GM12891 (cell line): ENCODE measurements at regions not wholly inside any gene's neighbourhood (a gene's known extent, or its start where the extent isn't known, plus 50 kb on each side); places are given as distances from the start of the nearest gene placed in this dataset.

Source experiments
- DNase-seq: peaks from one replicate; pipeline ENCODE4 v3.0.0; 2011; ENCODE audit warnings: low spot score; ENCODE audit not compliant: insufficient read length
- FAIRE-seq: peaks from 2 replicates; lab custom pipeline; 2011; peaks lifted over from hg19 to GRCh38; lab: Jason Lieb, UNC
- PAX5 ChIP-seq: IDR thresholded peaks from 2 replicates; pipeline ENCODE4 v1.6.1; 2011; ENCODE audit warnings: low read length, moderate library complexity, mild to moderate bottlenecking; ENCODE audit not compliant: insufficient read depth, severe bottlenecking
- POLR2A ChIP-seq: IDR thresholded peaks from 2 replicates; pipeline ENCODE4 v1.6.1; 2011; ENCODE audit warnings: low read depth, low read length, control low read depth
- POLR2AphosphoS5 ChIP-seq: IDR thresholded peaks from 2 replicates; pipeline ENCODE4 v1.6.1; 2011; ENCODE audit warnings: low read depth, low read length, control low read depth
- POU2F2 ChIP-seq: IDR thresholded peaks from 2 replicates; pipeline ENCODE4 v1.6.1; 2011; ENCODE audit warnings: low read depth, mild to moderate bottlenecking, control low read depth, low read length, moderate library complexity
- SPI1 ChIP-seq: IDR thresholded peaks from 2 replicates; pipeline ENCODE4 v1.6.1; 2011; ENCODE audit warnings: low read depth, low read length, control low read depth
- TAF1 ChIP-seq: IDR thresholded peaks from 2 replicates; pipeline ENCODE4 v1.6.1; 2011; ENCODE audit warnings: low read depth, low read length, control low read depth

DNA sequence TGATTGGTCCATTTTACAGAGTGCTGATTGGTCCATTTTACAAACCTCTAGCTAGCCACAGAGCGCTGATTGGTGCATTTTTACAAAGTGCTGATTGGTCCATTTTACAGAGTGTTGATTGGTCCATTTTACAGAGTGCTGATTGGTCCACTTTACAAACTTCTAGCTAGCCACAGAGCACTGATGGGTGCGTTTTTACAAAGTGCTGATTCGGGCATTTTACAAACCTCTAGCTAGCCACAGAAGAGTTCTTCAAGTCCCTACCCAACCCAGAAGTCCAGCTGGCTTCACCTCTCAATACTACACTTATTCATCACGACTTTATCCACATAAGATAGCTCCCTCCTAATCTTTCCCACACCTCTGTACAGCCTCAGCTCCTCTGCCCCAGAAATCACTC, 899.8 kb downstream of the TUSC7 start:
- DNase-seq = no peak
- TF ChIP-seq TAF1 = no peak
- no peak for TF ChIP-seq POLR2A
- no peak for TF ChIP-seq PAX5
- TF ChIP-seq SPI1 = no peak
- no peak for TF ChIP-seq POU2F2
- TF ChIP-seq POLR2AphosphoS5 = no peak
- FAIRE-seq = no peak

DNA sequence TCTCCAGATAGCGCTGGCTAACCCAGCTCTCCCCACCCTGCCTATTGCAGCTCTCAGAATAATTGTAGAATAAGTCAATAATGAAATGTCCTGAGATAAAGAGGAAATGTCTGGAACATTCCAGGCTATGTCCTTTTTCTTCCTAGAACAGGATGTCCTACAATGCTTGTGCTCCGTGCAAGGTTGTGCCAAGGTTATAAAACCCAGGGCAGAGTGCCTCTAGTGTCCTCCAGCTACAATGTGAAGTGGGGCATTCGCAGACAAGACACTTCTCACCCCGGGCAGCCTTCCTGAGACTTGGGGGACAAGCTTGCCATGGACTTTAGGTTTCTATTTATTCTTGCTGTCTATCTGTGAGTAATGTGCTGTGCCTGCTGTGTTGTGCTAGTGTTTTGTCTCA, 900.6 kb downstream of the TUSC7 start:
- DNase-seq (no peak), FAIRE-seq (no peak)
- no peak for TF ChIP-seq POLR2A
- no peak for TF ChIP-seq POLR2AphosphoS5
- TF ChIP-seq PAX5 = no peak
- no peak for TF ChIP-seq POU2F2
- no peak for TF ChIP-seq SPI1
- TF ChIP-seq TAF1 = no peak

DNA sequence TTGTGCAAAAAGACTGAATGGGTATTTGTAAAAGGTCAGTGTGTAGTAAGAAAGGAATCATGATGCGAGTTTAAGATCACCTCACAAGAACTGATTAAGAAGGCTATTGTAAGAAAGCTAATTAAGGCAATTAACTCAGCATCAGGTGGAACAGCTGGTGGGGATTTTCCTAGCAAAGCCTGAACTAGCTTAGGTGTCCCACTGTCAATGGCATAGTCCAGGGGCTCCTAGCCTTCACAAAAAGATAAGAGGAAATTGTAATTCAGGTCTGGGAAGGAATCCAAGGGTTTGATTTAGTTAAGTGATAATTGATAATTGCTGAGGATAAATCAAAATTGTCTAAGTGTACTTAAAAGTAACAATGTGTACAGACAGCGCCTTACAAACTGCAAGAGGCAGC, 901.6 kb downstream of the TUSC7 start:
- no peak for TF ChIP-seq SPI1
- no peak for TF ChIP-seq PAX5
- TF ChIP-seq POU2F2 = no peak
- no peak for TF ChIP-seq TAF1
- TF ChIP-seq POLR2A = no peak
- no peak for TF ChIP-seq POLR2AphosphoS5
- DNase-seq = no peak
- no peak for FAIRE-seq

DNA sequence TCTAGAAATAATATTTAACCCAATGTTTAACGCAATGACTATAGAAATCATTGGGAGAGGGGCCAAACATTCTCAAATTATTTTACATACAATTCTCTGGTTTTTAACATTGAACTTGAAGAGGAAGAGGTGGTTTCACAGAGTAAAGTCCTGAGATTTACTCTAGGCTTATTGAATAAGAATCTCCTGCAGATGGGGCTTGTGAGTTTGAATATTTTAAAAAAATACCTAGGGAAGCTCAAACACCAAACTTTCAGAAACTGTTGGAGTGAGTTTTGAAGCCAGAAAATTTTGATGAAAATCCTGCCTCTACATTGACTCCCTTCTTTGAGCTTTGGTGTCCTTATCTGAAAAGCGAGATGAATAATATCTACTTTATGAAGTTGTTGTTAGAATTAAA, 906.6 kb downstream of the TUSC7 start:
- FAIRE-seq = no peak
- TF ChIP-seq PAX5 (no peak), POLR2AphosphoS5 (no peak), POU2F2 (no peak), TAF1 (no peak), POLR2A (no peak), SPI1 (no peak)
- no peak for DNase-seq

DNA sequence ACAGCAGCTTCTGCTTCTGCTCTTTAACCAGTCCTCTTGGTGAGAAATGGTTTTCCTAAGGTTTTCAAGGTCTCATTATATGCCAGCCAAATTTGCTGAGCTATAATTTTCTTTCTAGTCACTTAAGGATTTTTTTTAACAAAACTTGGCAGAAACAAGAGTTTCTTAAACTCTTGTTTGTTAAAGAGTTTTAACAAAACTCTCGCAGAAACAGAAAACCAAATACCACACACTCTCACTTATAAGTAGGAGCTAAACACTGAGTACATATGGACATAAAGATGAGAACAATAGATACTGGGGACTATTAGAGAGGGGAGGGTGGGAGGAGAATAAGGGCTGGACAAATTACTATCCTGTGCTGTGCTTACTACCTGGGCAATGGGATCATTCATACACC, 908.3 kb downstream of the TUSC7 start:
- TF ChIP-seq POLR2A (no peak), TAF1 (no peak), SPI1 (no peak), POLR2AphosphoS5 (no peak), PAX5 (no peak), POU2F2 (no peak)
- FAIRE-seq (no peak), DNase-seq (no peak)

DNA sequence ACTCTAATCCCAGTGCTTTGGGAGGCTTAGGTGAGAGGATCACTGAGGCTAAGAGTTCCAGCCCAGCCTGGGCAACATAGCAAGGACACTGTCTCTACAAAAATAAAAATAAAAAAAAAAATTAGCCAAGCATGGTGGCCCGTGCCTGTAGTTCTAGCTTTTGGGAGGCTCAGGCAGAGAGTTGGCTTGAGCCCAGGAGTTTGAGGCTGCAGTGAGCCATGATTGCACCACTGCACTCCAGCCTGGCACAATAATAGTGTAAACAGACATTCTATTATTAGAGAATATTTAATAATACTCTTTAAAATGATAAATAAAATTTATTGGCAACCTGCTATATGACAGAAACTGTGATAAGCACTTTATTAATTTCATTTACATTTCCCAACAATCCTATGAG, 908.9 kb downstream of the TUSC7 start:
- no peak for FAIRE-seq
- TF ChIP-seq POU2F2 (no peak), SPI1 (no peak), TAF1 (no peak), POLR2A (no peak), PAX5 (no peak), POLR2AphosphoS5 (no peak)
- DNase-seq = no peak

DNA sequence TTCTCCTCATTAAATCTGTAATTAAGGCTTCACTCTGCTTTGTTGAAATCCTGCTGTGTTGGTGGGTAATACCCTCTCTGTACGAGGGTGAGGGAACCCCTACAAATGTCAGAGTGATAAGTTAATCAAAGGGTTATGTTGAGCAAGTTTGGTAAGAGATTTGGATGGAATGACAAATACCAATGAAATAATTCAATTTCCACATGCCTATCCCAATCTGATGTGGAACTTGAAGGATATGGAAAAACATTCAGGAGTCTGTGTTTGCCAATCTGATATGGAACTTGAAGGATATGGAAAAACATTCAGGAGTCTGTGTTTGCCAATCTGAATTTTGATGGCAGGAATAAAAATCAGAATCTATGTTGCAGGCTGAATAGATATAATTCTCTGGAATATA, 910.2 kb downstream of the TUSC7 start:
- TF ChIP-seq POLR2AphosphoS5 = no peak
- no peak for TF ChIP-seq TAF1
- no peak for TF ChIP-seq PAX5
- no peak for TF ChIP-seq POU2F2
- TF ChIP-seq POLR2A = no peak
- no peak for TF ChIP-seq SPI1
- DNase-seq (no peak), FAIRE-seq (no peak)

DNA sequence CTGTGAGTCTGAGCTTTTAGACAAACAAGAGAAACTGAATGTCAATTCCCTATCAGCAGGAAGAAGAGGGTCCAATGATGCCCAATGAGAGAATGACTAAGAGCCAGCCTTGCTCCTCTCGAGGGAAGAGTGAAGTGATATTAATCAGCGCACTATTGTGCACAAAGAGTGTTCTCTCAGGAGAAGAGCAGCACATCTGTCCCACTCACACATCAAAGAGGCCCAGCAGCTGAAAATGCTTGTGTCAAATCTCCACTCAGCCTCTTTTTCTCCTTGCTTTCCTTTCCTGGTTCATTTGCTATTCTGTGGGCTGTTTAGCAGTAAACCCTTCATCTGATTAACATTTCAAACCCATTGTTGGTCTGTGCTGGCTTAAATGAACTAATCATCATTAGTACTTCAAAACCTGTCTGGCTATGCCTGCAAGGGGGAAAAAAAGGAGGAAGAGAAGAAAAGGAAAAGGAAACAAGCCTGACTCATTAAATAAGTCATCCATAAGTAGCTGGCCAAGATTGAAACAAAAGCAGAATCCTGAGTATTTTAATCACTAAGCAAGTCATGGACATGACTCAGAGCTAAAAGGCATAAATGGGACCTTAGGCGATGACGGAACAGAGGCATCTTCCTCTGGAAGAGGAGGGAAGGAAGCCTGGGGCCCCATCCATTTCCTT, 912.7 kb downstream of the TUSC7 start:
- FAIRE-seq = no peak
- no peak for TF ChIP-seq POU2F2
- TF ChIP-seq POLR2AphosphoS5 = no peak
- TF ChIP-seq TAF1 = no peak
- TF ChIP-seq POLR2A = no peak
- TF ChIP-seq SPI1 = no peak
- TF ChIP-seq PAX5 = no peak
- DNase-seq = no peak

DNA sequence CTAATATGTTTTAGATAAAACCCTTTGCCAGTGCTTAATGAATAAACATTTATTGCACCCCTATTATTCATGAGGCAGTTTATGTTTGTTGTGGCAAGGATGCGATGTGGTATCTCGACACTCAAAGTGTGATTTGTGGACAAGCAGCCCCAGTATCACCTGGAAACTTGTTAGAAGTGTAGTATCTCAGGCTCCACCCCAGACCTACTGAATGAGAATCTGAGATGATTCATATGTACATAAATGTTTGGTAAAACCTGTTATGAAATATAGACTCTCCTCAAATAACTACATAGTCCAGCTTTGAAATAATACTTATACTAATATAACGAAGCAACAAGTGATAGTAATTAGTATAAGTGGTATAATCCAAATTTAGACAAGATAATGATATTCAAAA, 914.8 kb downstream of the TUSC7 start:
- no peak for FAIRE-seq

DNA sequence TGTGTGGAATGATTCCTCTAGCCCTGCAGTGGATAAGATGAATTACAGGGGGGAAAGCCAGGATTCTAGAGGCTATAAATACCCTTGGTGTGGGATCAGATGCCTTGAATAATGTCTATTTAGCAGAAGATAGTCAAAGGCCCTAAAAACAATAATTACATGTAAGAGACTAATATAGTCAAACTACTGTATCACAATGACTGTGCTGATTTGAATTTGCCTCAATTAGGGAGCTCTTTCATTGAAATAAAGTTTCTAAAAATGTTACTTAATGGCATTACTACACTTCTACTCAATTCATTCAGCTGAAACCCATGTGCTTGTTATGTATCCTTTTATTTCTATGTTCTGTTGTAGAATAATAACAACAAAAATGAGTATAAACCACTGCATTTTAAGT, 915.6 kb downstream of the TUSC7 start:
- FAIRE-seq (no peak), DNase-seq (no peak)
- no peak for TF ChIP-seq POLR2A
- no peak for TF ChIP-seq PAX5
- no peak for TF ChIP-seq SPI1
- no peak for TF ChIP-seq TAF1
- no peak for TF ChIP-seq POU2F2
- TF ChIP-seq POLR2AphosphoS5 = no peak

More for the DNA sequence above, 914.8 kb downstream of the TUSC7 start:
- TF ChIP-seq PAX5 = no peak
- no peak for DNase-seq

DNA sequence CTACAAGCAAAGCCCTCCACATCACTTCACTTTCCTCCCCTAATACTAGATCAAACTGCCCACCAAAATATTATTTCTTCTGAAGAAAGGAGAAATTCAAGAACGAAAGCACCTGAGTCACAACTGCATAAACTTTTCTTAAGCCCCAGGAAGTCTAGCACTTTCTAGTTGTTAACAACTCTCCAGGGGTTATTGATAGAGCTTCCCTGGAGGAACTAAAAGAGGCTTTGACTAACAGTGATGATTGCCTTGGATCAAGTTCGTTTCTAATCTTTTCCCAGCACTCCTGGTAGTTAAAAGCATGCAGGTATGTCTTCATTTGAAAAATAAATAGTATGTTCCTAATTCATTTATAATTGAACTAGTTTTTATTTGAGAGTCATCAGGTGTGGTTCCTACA, 917.0 kb downstream of the TUSC7 start:
- FAIRE-seq = no peak
- no peak for DNase-seq
- TF ChIP-seq POLR2AphosphoS5 = no peak
- no peak for TF ChIP-seq POLR2A
- TF ChIP-seq SPI1 = no peak
- TF ChIP-seq TAF1 = no peak
- TF ChIP-seq PAX5 = no peak
- no peak for TF ChIP-seq POU2F2
